HUES6 (cell line): ENCODE measurements at regions not wholly inside any gene's neighbourhood (a gene's known extent, or its start where the extent isn't known, plus 50 kb on each side); places are given as distances from the start of the nearest gene placed in this dataset.
A peak's percentile ranks its signal among the peaks of the same experiment; 100 is the strongest.
"Not testable (repeated sequence)": the region's sequence is repeated elsewhere in the genome, so short reads cannot be mapped to it uniquely, and the experiment has no call there.

Experiments
- H3K27ac ChIP-seq: 2 replicates; pipeline ENCODE4 v1.7.0; 2013; ENCODE audit warnings: low read depth, mild to moderate bottlenecking, low read length, inconsistent platforms
- H3K27me3 ChIP-seq: 2 replicates; pipeline ENCODE4 v1.6.1; 2013; ENCODE audit warnings: low read length; ENCODE audit not compliant: control insufficient read depth, insufficient read depth
- H3K36me3 ChIP-seq: 2 replicates; pipeline ENCODE4 v1.6.1; 2013; ENCODE audit warnings: low read length; ENCODE audit not compliant: control insufficient read depth, insufficient read depth
- H3K4me1 ChIP-seq: 2 replicates; pipeline ENCODE4 v1.6.1; 2013; ENCODE audit warnings: low read length; ENCODE audit not compliant: control insufficient read depth, insufficient read depth
- H3K4me3 ChIP-seq: 2 replicates; pipeline ENCODE4 v1.5.1; 2013; ENCODE audit warnings: low read depth, low read length
- H3K9ac ChIP-seq: one replicate; pipeline ENCODE4 v1.6.1; 2013; ENCODE audit warnings: mild to moderate bottlenecking, low read length
- H3K9me3 ChIP-seq: 2 replicates; pipeline ENCODE4 v1.6.1; 2013; ENCODE audit warnings: low read depth, low read length; ENCODE audit not compliant: control insufficient read depth, insufficient read depth

DNA sequence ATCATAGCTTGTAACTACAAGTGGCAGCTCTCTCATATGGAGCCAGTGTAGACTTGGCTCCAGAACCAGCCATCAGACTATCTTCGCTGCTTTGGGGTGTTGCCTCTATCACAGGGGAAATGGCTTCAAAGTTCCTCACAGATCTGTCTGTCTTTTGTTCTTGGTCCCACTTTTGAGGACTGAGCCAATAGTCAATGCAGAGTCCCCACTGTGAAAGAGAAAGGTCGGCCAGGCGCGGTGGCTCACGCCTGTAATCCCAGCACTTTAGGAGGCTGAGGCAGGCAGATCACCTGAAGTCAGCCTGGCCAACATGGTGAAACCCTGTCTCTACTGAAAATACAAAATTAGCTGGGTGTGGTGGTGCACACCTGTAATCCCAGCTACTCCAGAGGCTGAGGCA is 86.9 kb upstream of the FZD7 start:
- not testable (repeated sequence) for H3K27me3 ChIP-seq, H3K27ac ChIP-seq, H3K36me3 ChIP-seq, H3K9ac ChIP-seq, H3K9me3 ChIP-seq, H3K4me3 ChIP-seq
- peaks cover 19% of the 10 kb centered on the region for H3K4me1 ChIP-seq

DNA sequence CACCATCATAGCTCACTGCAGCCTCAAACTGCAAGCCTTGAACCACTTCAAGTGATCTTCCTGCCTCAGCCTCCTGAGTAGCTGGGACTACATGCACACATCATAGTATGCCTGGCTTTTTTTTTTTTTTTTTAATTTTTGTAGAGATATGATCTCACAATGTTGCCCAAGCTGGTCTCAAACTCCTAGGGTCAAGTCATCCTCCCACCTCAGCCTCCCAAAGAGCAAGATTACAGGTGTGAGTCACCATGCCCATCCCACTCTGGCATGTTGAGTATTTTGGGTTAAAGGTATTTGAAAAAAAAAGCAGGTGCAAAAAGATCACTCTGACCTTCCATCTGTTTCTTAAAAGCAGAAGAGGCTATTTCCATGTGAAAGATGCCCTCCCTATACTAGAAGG is 86.4 kb upstream of the FZD7 start:
- no peak overlapping the region for H3K4me3 ChIP-seq
- H3K27me3 ChIP-seq, result no peaks in the 10 kb centered on the region
- H3K4me1 ChIP-seq, result peaks cover 24% of the 10 kb centered on the region
- H3K27ac ChIP-seq, result no peak overlapping the region
- H3K9me3 ChIP-seq, result no peaks in the 10 kb centered on the region
- H3K9ac ChIP-seq, result no peak overlapping the region
- H3K36me3 ChIP-seq, result no peaks in the 10 kb centered on the region

DNA sequence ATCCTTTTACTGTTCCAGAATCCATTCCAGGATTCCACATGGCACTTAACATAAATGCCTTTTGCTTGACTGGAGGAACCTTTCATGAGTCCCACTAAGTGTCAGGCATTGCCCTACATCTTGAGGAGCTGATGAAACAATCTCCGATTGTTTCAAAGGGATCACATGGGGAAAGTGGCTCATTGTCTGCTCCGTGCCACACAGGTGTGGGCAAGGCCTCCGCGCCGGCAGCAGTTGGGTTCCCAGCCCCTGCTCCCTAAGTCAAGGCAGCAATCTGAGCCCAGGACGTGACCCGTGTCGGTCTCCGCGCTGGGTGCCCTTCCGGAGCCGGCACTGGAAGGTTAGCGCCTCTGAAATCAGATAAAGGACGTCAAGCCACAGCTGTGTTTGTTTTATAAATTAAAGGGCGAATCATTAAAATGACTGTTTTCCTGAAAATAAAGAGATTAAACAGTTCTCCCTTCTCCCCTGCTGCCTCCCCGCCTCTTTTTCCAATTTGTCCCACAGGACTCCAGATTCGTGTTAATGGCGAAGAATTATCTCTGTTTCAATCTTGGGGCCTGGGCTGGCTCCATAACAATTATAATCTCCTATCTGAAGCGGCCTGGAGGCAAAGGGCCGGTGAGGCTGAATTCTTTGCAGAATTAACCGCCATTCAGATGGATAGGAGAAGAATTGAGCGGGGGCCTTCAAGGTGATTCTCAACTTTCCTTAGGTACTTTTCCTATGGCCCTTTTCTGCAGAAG is 84.3 kb upstream of the FZD7 start:
- peak overlapping the region; percentile 81 for H3K27ac ChIP-seq
- H3K4me3 ChIP-seq, result peak overlapping the region; percentile 20; the same call in 1 of the 2 replicates
- peak overlapping the region; percentile 71 for H3K9ac ChIP-seq
- no peaks in the 10 kb centered on the region for H3K27me3 ChIP-seq
- no peaks in the 10 kb centered on the region for H3K36me3 ChIP-seq
- H3K9me3 ChIP-seq, result no peaks in the 10 kb centered on the region
- H3K4me1 ChIP-seq, result peaks cover 38% of the 10 kb centered on the region

DNA sequence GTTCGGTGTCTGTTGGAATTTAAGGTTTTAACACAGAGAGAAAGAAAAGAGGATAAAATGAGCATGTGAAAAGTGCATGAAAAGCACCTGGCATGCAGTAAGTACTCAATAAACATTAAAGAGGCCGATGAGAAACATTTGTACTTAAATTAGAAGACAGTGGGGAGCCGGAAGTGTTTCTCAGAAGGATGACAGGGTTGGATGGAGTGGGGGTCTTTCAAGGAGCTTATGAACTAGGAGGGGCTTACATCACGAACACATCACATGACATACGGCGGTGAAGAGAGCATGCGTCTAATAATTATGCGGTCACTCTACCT is 83.8 kb upstream of the FZD7 start:
- Histone ChIP-seq H3K9me3 (no peaks in the 10 kb centered on the region), H3K4me1 (peaks cover 38% of the 10 kb centered on the region), H3K4me3 (no peak overlapping the region), H3K27ac (peak overlapping the region; percentile 81), H3K9ac (peak overlapping the region; percentile 71), H3K36me3 (no peaks in the 10 kb centered on the region), H3K27me3 (no peaks in the 10 kb centered on the region)

DNA sequence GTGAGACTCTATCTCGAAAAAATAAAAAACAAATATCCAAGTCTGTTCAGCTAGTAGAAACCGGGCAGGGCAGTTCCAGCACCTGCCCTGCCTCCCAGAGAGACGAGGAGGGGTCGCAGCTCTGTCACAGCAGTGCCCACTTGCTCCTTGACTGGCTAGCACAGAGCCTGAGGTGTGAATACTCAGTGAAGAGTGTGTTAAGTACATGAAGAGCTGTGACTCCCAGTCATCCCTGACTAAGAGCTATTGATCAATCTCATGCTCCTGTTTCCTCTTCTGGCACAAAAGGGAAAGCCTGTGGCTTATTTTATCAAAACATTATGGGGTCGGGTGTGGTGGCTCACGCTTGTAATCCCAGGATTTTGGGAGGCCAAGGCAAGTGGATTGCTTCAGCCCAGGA is 83.0 kb upstream of the FZD7 start:
- H3K9me3 ChIP-seq, result no peaks in the 10 kb centered on the region
- no peaks in the 10 kb centered on the region for H3K36me3 ChIP-seq
- H3K4me3 ChIP-seq, result no peak overlapping the region
- H3K9ac ChIP-seq, result no peak overlapping the region
- peaks cover 38% of the 10 kb centered on the region for H3K4me1 ChIP-seq
- no peak overlapping the region for H3K27ac ChIP-seq
- H3K27me3 ChIP-seq, result no peaks in the 10 kb centered on the region

DNA sequence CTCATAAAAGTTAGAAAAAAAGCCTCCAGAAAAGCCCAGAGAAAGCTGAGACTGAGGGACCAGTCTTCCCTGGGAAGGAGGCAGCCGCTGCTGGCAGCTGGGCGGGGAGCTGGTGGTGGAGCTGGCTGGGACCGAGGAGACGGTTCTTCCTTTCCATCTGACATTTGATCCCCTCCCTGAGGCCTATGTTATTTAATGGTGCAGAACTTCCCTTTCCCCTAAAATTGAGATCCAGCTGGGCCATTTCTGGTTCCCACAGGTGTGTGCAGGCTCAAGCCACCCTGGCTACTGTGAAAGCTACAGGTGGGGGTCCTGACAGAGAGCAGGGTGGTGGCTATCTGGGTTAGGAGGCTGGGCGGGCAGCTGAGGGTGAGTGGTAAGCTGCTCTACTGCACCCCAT is 81.5 kb upstream of the FZD7 start:
- H3K4me3 ChIP-seq, result no peak overlapping the region
- H3K27me3 ChIP-seq, result no peaks in the 10 kb centered on the region
- no peaks in the 10 kb centered on the region for H3K9me3 ChIP-seq
- no peak overlapping the region for H3K9ac ChIP-seq
- H3K27ac ChIP-seq, result no peak overlapping the region
- no peaks in the 10 kb centered on the region for H3K36me3 ChIP-seq
- peaks cover 35% of the 10 kb centered on the region for H3K4me1 ChIP-seq

DNA sequence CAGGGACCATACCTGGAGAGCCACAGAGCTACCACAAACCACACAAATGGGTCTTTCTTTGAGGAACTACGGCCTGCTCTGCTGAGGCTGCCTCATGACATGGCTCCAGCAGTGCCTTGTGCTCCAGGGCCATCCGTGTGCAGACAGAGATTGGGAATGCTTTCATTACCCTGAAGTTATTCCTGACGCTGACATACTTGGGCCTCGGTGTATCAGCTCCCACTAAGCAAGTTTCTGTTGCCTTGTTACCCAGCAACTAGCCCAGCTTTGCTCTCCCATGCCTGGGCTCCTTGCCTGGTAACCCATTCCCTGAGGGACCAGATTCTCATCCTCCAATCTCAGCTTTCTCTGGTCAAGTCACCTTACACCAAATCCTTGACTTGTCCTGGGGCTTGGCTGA is 80.3 kb upstream of the FZD7 start:
- H3K9ac ChIP-seq, result no peak overlapping the region
- peaks cover 35% of the 10 kb centered on the region for H3K4me1 ChIP-seq
- H3K9me3 ChIP-seq, result no peaks in the 10 kb centered on the region
- no peaks in the 10 kb centered on the region for H3K27me3 ChIP-seq
- no peak overlapping the region for H3K27ac ChIP-seq
- H3K4me3 ChIP-seq, result no peak overlapping the region
- H3K36me3 ChIP-seq, result no peaks in the 10 kb centered on the region

DNA sequence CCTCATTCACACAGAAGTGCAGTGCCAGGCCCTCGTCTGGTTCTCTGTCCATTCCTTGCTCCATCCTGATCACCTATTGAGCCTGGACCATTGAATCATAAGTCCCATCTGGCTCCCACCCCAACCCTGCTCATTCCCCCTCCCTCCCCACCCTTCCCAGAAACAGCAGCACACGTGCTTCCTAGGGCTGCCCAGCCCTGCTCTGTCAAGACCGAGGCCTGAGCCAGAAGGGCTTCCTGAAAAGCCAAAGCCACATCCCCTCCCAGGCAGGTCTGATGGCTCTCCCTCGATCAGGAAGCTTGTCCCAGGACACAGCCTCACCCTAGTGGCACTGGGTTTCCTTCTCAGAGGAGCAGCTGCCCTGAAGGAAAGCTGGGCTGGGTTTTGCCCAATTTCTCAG is 79.8 kb upstream of the FZD7 start:
- H3K9ac ChIP-seq, result no peak overlapping the region
- no peaks in the 10 kb centered on the region for H3K36me3 ChIP-seq
- no peaks in the 10 kb centered on the region for H3K27me3 ChIP-seq
- no peak overlapping the region for H3K4me3 ChIP-seq
- peaks cover 31% of the 10 kb centered on the region for H3K4me1 ChIP-seq
- no peak overlapping the region for H3K27ac ChIP-seq
- H3K9me3 ChIP-seq, result no peaks in the 10 kb centered on the region

DNA sequence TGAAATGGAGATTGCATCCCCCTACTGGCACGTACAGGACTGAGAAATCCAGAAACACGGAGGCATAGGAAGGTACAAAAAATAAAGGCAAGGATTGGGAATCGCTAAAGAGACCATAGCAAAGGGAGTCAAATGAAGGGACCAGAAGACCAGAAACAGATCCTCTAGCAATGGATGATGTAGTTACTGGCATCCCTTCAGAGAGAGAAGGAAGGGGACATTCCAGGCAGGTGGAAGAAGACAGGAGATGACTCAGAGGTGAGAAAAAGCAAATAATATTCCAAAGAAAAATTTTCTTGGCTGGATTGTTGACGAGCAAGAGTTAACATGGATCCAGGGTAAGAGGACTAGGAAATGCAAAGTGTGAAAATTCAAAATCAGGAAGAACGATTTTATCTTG is 78.4 kb upstream of the FZD7 start:
- no peak overlapping the region for H3K9ac ChIP-seq
- no peaks in the 10 kb centered on the region for H3K36me3 ChIP-seq
- H3K9me3 ChIP-seq, result no peaks in the 10 kb centered on the region
- H3K4me3 ChIP-seq, result no peak overlapping the region
- H3K27ac ChIP-seq, result no peak overlapping the region
- H3K27me3 ChIP-seq, result no peaks in the 10 kb centered on the region
- peaks cover 18% of the 10 kb centered on the region for H3K4me1 ChIP-seq

DNA sequence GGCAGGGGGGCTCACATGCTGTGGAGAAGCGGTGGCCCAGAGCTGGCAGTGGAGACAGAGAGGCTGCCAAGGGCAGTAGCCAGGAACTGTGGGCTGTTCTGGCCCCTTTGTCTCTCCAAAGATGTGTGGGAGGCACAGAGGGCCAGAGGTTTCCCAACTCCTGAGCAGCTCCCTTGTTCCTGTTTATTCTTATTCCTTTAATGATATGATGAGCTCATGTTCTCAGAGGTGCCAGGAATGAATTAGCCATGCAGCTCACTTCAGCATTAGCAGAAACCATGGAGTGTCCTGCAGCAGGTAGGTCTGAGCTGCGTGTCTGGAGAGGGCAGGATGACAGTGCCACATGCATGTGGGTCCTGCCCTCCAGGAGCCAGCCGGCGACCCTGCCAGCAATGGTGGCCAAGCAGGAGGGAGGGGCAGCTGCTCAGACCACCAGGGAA is 77.9 kb upstream of the FZD7 start:
- H3K9me3 ChIP-seq, result no peaks in the 10 kb centered on the region
- no peaks in the 10 kb centered on the region for H3K27me3 ChIP-seq
- no peak overlapping the region for H3K4me3 ChIP-seq
- no peaks in the 10 kb centered on the region for H3K36me3 ChIP-seq
- no peak overlapping the region for H3K9ac ChIP-seq
- no peak overlapping the region for H3K27ac ChIP-seq
- H3K4me1 ChIP-seq, result peaks cover 18% of the 10 kb centered on the region

DNA sequence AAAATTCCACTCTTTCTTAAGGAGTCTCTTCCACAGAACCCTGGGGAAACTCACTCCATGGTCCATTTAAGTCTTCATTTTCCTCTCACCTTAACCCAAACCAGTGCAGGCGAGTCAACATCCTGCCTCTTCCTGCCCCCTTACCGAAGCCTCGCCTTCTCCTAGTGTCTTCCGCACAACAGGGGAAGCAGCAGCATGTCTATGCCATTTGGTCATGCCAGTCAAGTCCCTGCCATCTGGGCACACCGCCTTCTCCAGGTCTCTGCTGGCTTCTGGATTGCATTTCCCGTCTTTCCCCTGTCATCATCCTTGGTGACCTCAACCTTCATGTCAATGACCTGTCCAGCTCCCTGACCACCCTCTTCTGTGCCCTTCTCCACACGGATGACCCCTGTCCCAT is 77.3 kb upstream of the FZD7 start:
- Histone ChIP-seq H3K27ac (no peak overlapping the region), H3K4me3 (no peak overlapping the region), H3K36me3 (no peaks in the 10 kb centered on the region), H3K9ac (no peak overlapping the region), H3K27me3 (no peaks in the 10 kb centered on the region), H3K4me1 (peaks cover 18% of the 10 kb centered on the region), H3K9me3 (no peaks in the 10 kb centered on the region)

DNA sequence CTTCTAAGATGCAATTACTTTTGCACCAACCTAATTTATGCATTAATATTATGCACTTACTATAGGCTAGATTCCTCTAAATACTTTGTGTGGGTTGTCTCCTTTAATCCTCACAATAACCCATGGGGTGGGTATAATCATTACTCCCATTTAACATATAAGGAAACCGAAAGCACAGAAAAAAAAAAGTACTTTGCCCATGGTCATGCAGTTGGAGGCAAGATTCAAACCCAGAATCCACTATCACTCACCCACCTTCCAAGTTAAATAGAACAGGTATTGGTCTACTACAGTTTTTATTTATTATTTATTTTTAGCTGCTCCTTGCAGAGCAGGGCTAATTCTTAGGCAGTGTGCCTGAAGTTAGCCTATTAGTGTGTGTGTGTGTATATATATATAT is 76.6 kb upstream of the FZD7 start:
- H3K36me3 ChIP-seq, result no peaks in the 10 kb centered on the region
- H3K9me3 ChIP-seq, result no peaks in the 10 kb centered on the region
- H3K27ac ChIP-seq, result no peak overlapping the region
- H3K4me1 ChIP-seq, result peaks cover 16% of the 10 kb centered on the region
- H3K9ac ChIP-seq, result no peak overlapping the region
- no peaks in the 10 kb centered on the region for H3K27me3 ChIP-seq
- H3K4me3 ChIP-seq, result no peak overlapping the region
